ENCODE measurements at regions not wholly inside any gene's neighbourhood (a gene's known extent, or its start where the extent isn't known, plus 50 kb on each side); places are given as distances from the start of the nearest gene placed in this dataset.
A peak's percentile ranks its signal among the peaks of the same experiment; 100 is the strongest.

DNA sequence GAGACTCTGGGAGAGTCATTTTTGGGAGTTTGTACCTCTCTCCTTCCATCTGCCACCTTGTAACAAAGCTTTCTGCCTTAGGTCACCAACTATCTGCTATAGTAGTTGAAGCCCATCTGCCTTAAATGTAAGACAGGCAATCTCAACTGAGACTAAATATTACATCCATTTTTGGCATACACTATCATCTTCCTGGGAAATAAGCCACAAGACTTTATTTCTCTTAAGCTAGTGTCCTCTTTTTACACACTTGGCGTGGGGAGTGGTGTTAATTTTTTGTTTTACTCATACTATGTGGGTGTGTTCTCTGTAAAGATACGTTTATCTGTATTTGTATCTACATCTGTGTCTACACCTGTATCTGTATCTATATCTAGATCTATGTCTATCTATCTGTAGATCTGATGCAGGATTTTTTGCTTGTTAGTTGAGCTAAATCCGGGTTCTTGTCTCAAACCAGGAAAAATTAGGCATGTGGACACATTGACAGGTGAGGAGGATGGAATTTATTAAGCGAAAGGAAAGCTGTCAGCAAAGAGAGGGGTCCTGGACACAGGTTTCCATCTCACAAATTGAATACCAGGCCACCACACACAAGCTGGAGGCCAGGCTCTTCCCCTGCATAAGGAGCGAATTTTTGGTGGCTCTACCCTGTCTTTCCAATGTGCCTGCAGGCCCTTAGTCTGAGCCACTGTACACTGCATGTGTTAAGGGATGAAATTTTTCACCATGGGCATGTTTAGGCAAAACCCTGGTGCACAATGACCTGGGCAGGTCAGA is 64.8 kb upstream of the RND3 start:
- TF ChIP-seq, protein P1, sequence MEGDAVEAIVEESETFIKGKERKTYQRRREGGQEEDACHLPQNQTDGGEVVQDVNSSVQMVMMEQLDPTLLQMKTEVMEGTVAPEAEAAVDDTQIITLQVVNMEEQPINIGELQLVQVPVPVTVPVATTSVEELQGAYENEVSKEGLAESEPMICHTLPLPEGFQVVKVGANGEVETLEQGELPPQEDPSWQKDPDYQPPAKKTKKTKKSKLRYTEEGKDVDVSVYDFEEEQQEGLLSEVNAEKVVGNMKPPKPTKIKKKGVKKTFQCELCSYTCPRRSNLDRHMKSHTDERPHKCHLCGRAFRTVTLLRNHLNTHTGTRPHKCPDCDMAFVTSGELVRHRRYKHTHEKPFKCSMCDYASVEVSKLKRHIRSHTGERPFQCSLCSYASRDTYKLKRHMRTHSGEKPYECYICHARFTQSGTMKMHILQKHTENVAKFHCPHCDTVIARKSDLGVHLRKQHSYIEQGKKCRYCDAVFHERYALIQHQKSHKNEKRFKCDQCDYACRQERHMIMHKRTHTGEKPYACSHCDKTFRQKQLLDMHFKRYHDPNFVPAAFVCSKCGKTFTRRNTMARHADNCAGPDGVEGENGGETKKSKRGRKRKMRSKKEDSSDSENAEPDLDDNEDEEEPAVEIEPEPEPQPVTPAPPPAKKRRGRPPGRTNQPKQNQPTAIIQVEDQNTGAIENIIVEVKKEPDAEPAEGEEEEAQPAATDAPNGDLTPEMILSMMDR (IDR thresholded peaks at IDR 0.05; ENCODE audit: partially characterized antibody, unreplicated experiment) = no peak
- Mint-ChIP-seq H3K4me3 (ENCODE audit: unreplicated experiment) (no peak overlapping the region), H3K4me1 (ENCODE audit: low read depth, unreplicated experiment) (no peaks in the 10 kb centered on the region), H3K9me3 (ENCODE audit: unreplicated experiment) (no peaks in the 10 kb centered on the region), H3K27me3 (ENCODE audit: unreplicated experiment) (peaks cover 1% of the 10 kb centered on the region), H3K36me3 (ENCODE audit: unreplicated experiment) (no peaks in the 10 kb centered on the region), H3K27ac (ENCODE audit: unreplicated experiment) (no peak overlapping the region)
- DNase-seq = no peak

DNA sequence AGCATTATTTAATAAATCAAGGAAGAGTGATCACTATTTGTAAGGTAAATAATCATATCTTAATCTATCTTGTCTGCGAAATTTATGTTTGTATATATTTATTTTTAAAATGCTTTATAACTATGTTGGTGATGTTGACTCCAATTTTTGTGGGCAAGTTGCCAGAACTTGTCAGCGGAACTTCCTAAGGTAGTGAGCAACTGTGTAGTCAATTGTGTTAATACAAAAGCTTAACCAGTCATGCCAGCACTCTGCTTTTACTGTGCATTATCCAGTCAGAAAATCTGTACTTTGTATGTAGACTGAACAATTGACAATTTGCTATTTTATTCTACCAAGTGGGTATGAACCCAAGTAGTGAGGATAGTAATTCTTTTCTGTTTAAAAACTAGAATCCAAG is 61.9 kb upstream of the RND3 start:
- Mint-ChIP-seq H3K27ac (ENCODE audit: unreplicated experiment) (no peak overlapping the region), H3K9me3 (ENCODE audit: unreplicated experiment) (no peaks in the 10 kb centered on the region), H3K4me3 (ENCODE audit: unreplicated experiment) (no peak overlapping the region), H3K27me3 (ENCODE audit: unreplicated experiment) (peaks cover 1% of the 10 kb centered on the region), H3K4me1 (ENCODE audit: low read depth, unreplicated experiment) (no peaks in the 10 kb centered on the region), H3K36me3 (ENCODE audit: unreplicated experiment) (no peaks in the 10 kb centered on the region)
- DNase-seq = no peak
- TF ChIP-seq, protein P1 (IDR thresholded peaks at IDR 0.05; ENCODE audit: partially characterized antibody, unreplicated experiment) = no peak

DNA sequence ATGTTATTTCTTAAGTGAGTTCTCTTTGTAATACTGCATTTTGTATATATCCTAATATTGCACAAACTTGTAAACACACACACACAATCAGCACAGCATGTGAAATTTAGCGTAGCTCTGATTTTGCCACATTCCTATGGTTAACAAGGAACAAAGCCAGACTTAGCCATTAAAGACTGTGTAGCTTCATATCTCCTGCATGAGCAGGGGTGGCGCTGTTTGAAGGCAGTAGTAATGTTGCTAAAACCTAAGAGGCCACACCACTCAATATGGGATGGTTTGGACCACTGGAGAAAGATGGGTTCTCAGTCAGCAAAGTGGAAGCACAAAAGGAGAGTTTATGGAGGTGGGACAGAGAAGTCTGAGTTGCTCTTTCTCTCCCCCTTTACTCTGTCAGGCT is 61.1 kb upstream of the RND3 start:
- no peaks in the 10 kb centered on the region for H3K36me3 Mint-ChIP-seq (ENCODE audit: unreplicated experiment)
- peak; percentile 21 for DNase-seq
- peaks cover 1% of the 10 kb centered on the region for H3K27me3 Mint-ChIP-seq (ENCODE audit: unreplicated experiment)
- H3K4me3 Mint-ChIP-seq (ENCODE audit: unreplicated experiment) = no peak overlapping the region
- no peaks in the 10 kb centered on the region for H3K9me3 Mint-ChIP-seq (ENCODE audit: unreplicated experiment)
- no peaks in the 10 kb centered on the region for H3K4me1 Mint-ChIP-seq (ENCODE audit: low read depth, unreplicated experiment)
- no peak overlapping the region for H3K27ac Mint-ChIP-seq (ENCODE audit: unreplicated experiment)
- TF ChIP-seq, protein P1 (IDR thresholded peaks at IDR 0.05; ENCODE audit: partially characterized antibody, unreplicated experiment) = peak; percentile 32

DNA sequence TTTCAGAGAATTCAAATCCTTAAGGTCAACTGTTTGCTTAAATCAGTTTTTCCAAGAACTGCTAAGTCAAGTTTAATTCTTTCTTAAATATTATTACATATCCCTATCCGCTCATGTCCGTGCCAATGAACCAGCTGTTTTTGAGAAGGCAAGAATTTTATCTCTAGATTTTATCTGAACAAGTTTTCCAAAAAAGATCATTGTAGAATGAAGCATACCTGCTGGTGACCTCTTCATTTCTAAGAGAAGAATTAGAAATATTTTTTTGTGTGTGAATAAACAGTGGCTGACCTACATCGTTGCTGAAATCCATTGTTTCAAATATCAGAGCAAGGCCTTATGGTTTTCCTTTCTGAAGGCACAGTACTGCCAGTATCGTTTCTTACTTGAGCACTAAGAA is 58.4 kb upstream of the RND3 start:
- Mint-ChIP-seq H3K9me3 (ENCODE audit: unreplicated experiment) (peaks cover 1% of the 10 kb centered on the region), H3K27me3 (ENCODE audit: unreplicated experiment) (peaks cover 4% of the 10 kb centered on the region), H3K4me3 (ENCODE audit: unreplicated experiment) (no peak overlapping the region), H3K27ac (ENCODE audit: unreplicated experiment) (no peak overlapping the region), H3K4me1 (ENCODE audit: low read depth, unreplicated experiment) (no peaks in the 10 kb centered on the region), H3K36me3 (ENCODE audit: unreplicated experiment) (no peaks in the 10 kb centered on the region)
- DNase-seq = no peak
- TF ChIP-seq, protein P1 (IDR thresholded peaks at IDR 0.05; ENCODE audit: partially characterized antibody, unreplicated experiment) = no peak

DNA sequence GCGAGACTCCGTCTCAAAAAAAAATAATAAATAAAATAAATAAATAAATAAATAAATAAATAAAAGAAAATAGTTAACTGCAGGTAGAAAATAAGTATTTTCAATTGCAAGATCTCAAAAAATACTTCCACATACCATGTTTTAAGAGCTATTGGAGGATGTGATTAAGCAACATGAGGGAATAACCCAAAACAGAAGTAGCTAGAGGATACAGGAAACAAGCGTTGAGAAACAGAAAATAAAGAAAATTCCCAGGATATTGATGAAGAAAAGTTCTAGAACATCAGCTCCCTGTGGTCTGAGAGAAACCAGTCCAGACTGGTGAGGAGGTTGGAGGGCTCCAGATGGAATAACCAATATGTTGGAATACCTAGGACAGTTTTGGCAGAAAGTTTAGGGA is 57.3 kb upstream of the RND3 start:
- TF ChIP-seq, protein P1 (IDR thresholded peaks at IDR 0.05; ENCODE audit: partially characterized antibody, unreplicated experiment) = no peak
- Mint-ChIP-seq H3K4me3 (ENCODE audit: unreplicated experiment) (no peak overlapping the region), H3K27ac (ENCODE audit: unreplicated experiment) (no peak overlapping the region), H3K36me3 (ENCODE audit: unreplicated experiment) (no peaks in the 10 kb centered on the region), H3K27me3 (ENCODE audit: unreplicated experiment) (peaks cover 2% of the 10 kb centered on the region), H3K9me3 (ENCODE audit: unreplicated experiment) (peaks cover 1% of the 10 kb centered on the region), H3K4me1 (ENCODE audit: low read depth, unreplicated experiment) (no peaks in the 10 kb centered on the region)
- DNase-seq = no peak

Measured in glutamatergic neuron (in vitro differentiated cells).